WTC11 (cell line): ENCODE measurements at regions not wholly inside any gene's neighbourhood (a gene's known extent, or its start where the extent isn't known, plus 50 kb on each side); places are given as distances from the start of the nearest gene placed in this dataset.

Source experiments
- ATAC-seq: fragments of 200-7000 bp; cut with Tn5 transposase; 2 replicates; pipeline ENCODE4 v1.10.0; 2021; ENCODE audit warnings: mild to moderate bottlenecking, moderate library complexity
- CTCF ChIA-PET: fragments of 300-600 bp; sonication (Branson Sonifier 250); formaldehyde crosslinking; loops from one replicate; lab custom pipeline; 2021; ENCODE audit warnings: antibody characterized with exemption; lab: Charles Lee
- POLR2A ChIA-PET: fragments of 350-600 bp; sonication (Branson Sonifier 250); formaldehyde crosslinking; loops from one replicate; lab custom pipeline; 2021; ENCODE audit warnings: antibody characterized with exemption; lab: Charles Lee
- DNase-seq: peaks from one replicate; pipeline ENCODE4 v3.0.0; 2021; ENCODE audit warnings: low spot score
- H3K27ac Mint-ChIP-seq: 2 replicates; pipeline ENCODE4 v1.8.0; 2021; ENCODE audit warnings: mixed read lengths
- H3K27me3 Mint-ChIP-seq: 2 replicates; pipeline ENCODE4 v1.8.0; 2021; ENCODE audit warnings: low read depth, mild to moderate bottlenecking, moderate library complexity, mixed read lengths
- H3K36me3 Mint-ChIP-seq: 2 replicates; pipeline ENCODE4 v1.8.0; 2021; ENCODE audit warnings: mixed read lengths
- H3K4me1 Mint-ChIP-seq: 2 replicates; pipeline ENCODE4 v1.8.0; 2022; ENCODE audit warnings: mixed read lengths
- H3K4me3 Mint-ChIP-seq: 2 replicates; pipeline ENCODE4 v1.8.0; 2021; ENCODE audit warnings: mild to moderate bottlenecking, moderate library complexity, mixed read lengths
- H3K9me3 Mint-ChIP-seq: 2 replicates; pipeline ENCODE4 v1.8.0; 2021; ENCODE audit warnings: mixed read lengths
- AFF4 ChIP-seq: sonication (generic); formaldehyde crosslinking; IDR thresholded peaks from 2 replicates; pipeline ENCODE4 v1.8.1; 2023; ENCODE audit warnings: mild to moderate bottlenecking, missing genetic modification reagents, borderline replicate concordance
- ATF6 ChIP-seq: sonication (generic); formaldehyde crosslinking; IDR thresholded peaks from 2 replicates; pipeline ENCODE4 v1.8.1; 2023; ENCODE audit warnings: mild to moderate bottlenecking, missing genetic modification reagents
- ESRRA ChIP-seq: sonication (generic); formaldehyde crosslinking; IDR thresholded peaks from 2 replicates; pipeline ENCODE4 v1.8.1; 2022; ENCODE audit warnings: mild to moderate bottlenecking, missing genetic modification reagents, borderline replicate concordance
- ETV6 ChIP-seq: sonication (generic); formaldehyde crosslinking; IDR thresholded peaks from 2 replicates; pipeline ENCODE4 v1.8.1; 2022; ENCODE audit warnings: mild to moderate bottlenecking, missing genetic modification reagents
- FOXJ3 ChIP-seq: sonication (generic); formaldehyde crosslinking; IDR thresholded peaks from 2 replicates; pipeline ENCODE4 v1.9.0; 2021; ENCODE audit warnings: missing genetic modification reagents, mild to moderate bottlenecking, borderline replicate concordance
- FOXP4 ChIP-seq: sonication (generic); formaldehyde crosslinking; IDR thresholded peaks from 2 replicates; pipeline ENCODE4 v1.8.0; 2022; ENCODE audit warnings: mild to moderate bottlenecking, missing genetic modification reagents
- GRHL2 ChIP-seq: fragments of 250-450 bp; sonication (Bioruptor Pico); IDR thresholded peaks from 2 replicates; pipeline ENCODE4 v1.8.0; 2022; ENCODE audit warnings: mild to moderate bottlenecking, moderate library complexity; ENCODE audit not compliant: insufficient replicate concordance, severe bottlenecking
- KAT7 ChIP-seq: sonication (generic); formaldehyde crosslinking; IDR thresholded peaks from 2 replicates; pipeline ENCODE4 v1.8.1; 2023; ENCODE audit warnings: missing genetic modification reagents, mild to moderate bottlenecking, borderline replicate concordance
- MAX ChIP-seq: sonication (generic); formaldehyde crosslinking; IDR thresholded peaks from 2 replicates; pipeline ENCODE4 v1.8.0; 2022; ENCODE audit warnings: mild to moderate bottlenecking, missing genetic modification reagents
- MLX ChIP-seq: sonication (generic); formaldehyde crosslinking; IDR thresholded peaks from 2 replicates; pipeline ENCODE4 v1.8.1; 2023; ENCODE audit warnings: mild to moderate bottlenecking, missing genetic modification reagents, moderate library complexity
- MXD4 ChIP-seq: fragments of 250-450 bp; sonication (Bioruptor Pico); IDR thresholded peaks from 2 replicates; pipeline ENCODE4 v1.8.0; 2021; ENCODE audit warnings: mild to moderate bottlenecking, moderate library complexity, borderline replicate concordance
- NFATC4 ChIP-seq: fragments of 250-450 bp; sonication (Bioruptor Pico); IDR thresholded peaks from 2 replicates; pipeline ENCODE4 v1.9.0; 2021; ENCODE audit warnings: mild to moderate bottlenecking
- NFYB ChIP-seq: sonication (generic); formaldehyde crosslinking; conservative IDR thresholded peaks from 2 replicates; pipeline ENCODE4 v1.8.0; 2022; ENCODE audit warnings: low read depth, missing genetic modification reagents
- NR3C1 ChIP-seq: sonication (generic); formaldehyde crosslinking; conservative IDR thresholded peaks from 2 replicates; pipeline ENCODE4 v1.8.1; 2023; ENCODE audit warnings: low read depth, mild to moderate bottlenecking, missing genetic modification reagents
- RELA ChIP-seq: sonication (generic); formaldehyde crosslinking; IDR thresholded peaks from 2 replicates; pipeline ENCODE4 v1.8.1; 2022; ENCODE audit warnings: missing genetic modification reagents, mild to moderate bottlenecking, borderline replicate concordance
- STAT6 ChIP-seq: sonication (generic); formaldehyde crosslinking; conservative IDR thresholded peaks from 2 replicates; pipeline ENCODE4 v1.8.1; 2023; ENCODE audit warnings: mild to moderate bottlenecking, low read depth, missing genetic modification reagents, moderate library complexity
- TCF7 ChIP-seq: sonication (generic); formaldehyde crosslinking; IDR thresholded peaks from 2 replicates; pipeline ENCODE4 v1.8.0; 2022; ENCODE audit warnings: mild to moderate bottlenecking, low read depth, missing genetic modification reagents, moderate library complexity
- ZNF121 ChIP-seq: sonication (generic); formaldehyde crosslinking; IDR thresholded peaks from 2 replicates; pipeline ENCODE4 v1.8.0; 2023; ENCODE audit warnings: missing genetic modification reagents
- ZNF138 ChIP-seq: sonication (generic); formaldehyde crosslinking; conservative IDR thresholded peaks from 2 replicates; pipeline ENCODE4 v1.8.1; 2022; ENCODE audit warnings: mild to moderate bottlenecking, moderate library complexity, missing genetic modification reagents
- ZNF317 ChIP-seq: sonication (generic); formaldehyde crosslinking; IDR thresholded peaks from 2 replicates; pipeline ENCODE4 v1.8.1; 2023; ENCODE audit warnings: low read depth, mild to moderate bottlenecking, moderate library complexity, missing genetic modification reagents, borderline replicate concordance

- TF ChIP-seq STAT6 (CRISPR knock-in tag) (no peak), MAX (CRISPR knock-in tag) (no peak)
- TF ChIP-seq, all 79 proteins: peak for 0
Observed at GRCh38 chr1:58989845-58990244, 206.0 kb upstream of the JUN start (continued).

GRCh38 chr1:58991305-58991704, 207.5 kb upstream of the JUN start:
- POLR2A ChIA-PET: no interaction called here
- ATAC-seq: no peak
- Mint-ChIP-seq H3K27me3 (no peaks in the 10 kb centered on the region; the same call in none of the 2 replicates), H3K4me3 (no peak overlapping the region), H3K9me3 (no peaks in the 10 kb centered on the region), H3K27ac (no peak overlapping the region), H3K4me1 (peaks cover 4% of the 10 kb centered on the region; the same call in 1 of the 2 replicates)
- DNase-seq: no peak
- TF ChIP-seq NFYB (CRISPR knock-in tag) (no peak), ETV6 (no peak), TCF7 (CRISPR knock-in tag) (no peak), GRHL2 (no peak), MXD4 (CRISPR knock-in tag) (no peak), NFATC4 (CRISPR knock-in tag) (no peak), MLX (no peak), NR3C1 (no peak), ESRRA (CRISPR knock-in tag) (no peak), FOXJ3 (CRISPR knock-in tag) (no peak), ZNF138 (CRISPR knock-in tag) (no peak), KAT7 (CRISPR knock-in tag) (no peak), ATF6 (CRISPR knock-in tag) (no peak), AFF4 (CRISPR knock-in tag) (no peak), ZNF317 (no peak), ZNF121 (no peak), RELA (CRISPR knock-in tag) (no peak), FOXP4 (CRISPR knock-in tag) (no peak)
- TF ChIP-seq, all 79 proteins: peak for 0
- CTCF ChIA-PET: no interaction called here
- no peaks in the 10 kb centered on the region for H3K36me3 Mint-ChIP-seq
